ENCODE measurements at regions not wholly inside any gene's neighbourhood (a gene's known extent, or its start where the extent isn't known, plus 50 kb on each side); places are given as distances from the start of the nearest gene placed in this dataset.

DNA sequence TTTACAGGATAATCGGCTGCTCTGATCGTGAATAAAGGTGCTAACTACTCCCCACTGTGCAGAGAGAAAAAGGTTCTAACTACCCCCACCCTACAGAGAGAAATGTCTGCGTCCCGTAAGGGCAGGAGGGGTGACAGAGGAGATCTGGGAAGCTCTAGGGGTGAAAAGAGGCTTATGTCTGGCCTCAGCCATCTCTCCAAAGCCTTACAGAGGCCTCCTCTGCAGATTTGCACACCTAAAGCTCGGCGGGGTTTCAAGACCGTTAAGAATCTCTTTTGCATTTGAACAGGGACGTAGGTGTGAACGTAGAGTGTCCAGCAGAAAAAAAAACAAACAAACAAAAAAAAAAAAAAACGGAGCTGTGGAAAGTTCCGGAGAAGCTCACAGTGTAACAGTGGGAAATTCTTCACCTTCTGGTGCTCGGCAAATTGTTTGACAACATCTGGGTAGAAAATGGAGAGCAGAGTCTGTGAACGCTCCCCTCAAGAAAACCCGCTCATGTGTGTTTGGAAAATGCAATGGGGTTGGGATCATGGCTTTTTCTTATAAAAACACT, 161.0 kb downstream of the SHOX start:
- DNase-seq (ENCODE audit: low read depth, low spot score): no peak
- Histone ChIP-seq H3K9me3 (replicated peaks; ENCODE audit: control insufficient read depth, insufficient read depth, low read length) (no peaks in the 10 kb centered on the region; the same call in 2 of the 3 replicates), H4K20me1 (ENCODE audit: control insufficient read depth, insufficient read depth) (no peaks in the 10 kb centered on the region), H3K27me3 (replicated peaks in 1 of 2; ENCODE audit: control insufficient read depth in 2 of 2, insufficient read depth in 2 of 2, low read length in 1 of 2) (no peaks in the 10 kb centered on the region), H3K9ac (ENCODE audit: control insufficient read depth, insufficient read depth, low read length) (no peak overlapping the region), H3K4me1 (ENCODE audit: control insufficient read depth, insufficient read depth, low read length) (no peaks in the 10 kb centered on the region), H3K4me2 (ENCODE audit: control insufficient read depth, insufficient read depth) (no peak overlapping the region), H3K36me3 (ENCODE audit: control insufficient read depth in 2 of 2, insufficient read depth in 2 of 2, low read length in 1 of 2) (no peaks in the 10 kb centered on the region), H3K79me2 (ENCODE audit: control insufficient read depth, insufficient read depth, low read length) (no peaks in the 10 kb centered on the region), H3K27ac (ENCODE audit: control insufficient read depth, insufficient read depth) (no peak overlapping the region), H3K4me3 (no peak overlapping the region), H2AFZ (ENCODE audit: control insufficient read depth, low read depth, low read length) (no peak overlapping the region)
- TF ChIP-seq SMAD5 (IDR thresholded peaks at IDR 0.05; ENCODE audit: low read depth) (no peak), TBL1XR1 (IDR thresholded peaks at IDR 0.05; ENCODE audit: low read depth, low read length) (no peak), ZBED1 (IDR thresholded peaks at IDR 0.05; ENCODE audit: borderline replicate concordance) (no peak), ZZZ3 (IDR thresholded peaks at IDR 0.05; ENCODE audit: control insufficient read depth, insufficient read length, low read depth) (no peak), TCF7 (IDR thresholded peaks at IDR 0.05; ENCODE audit: borderline replicate concordance) (no peak), PBX3 (IDR thresholded peaks at IDR 0.05; ENCODE audit: insufficient replicate concordance, low read depth, low read length) (no peak)
- TF ChIP-seq, protein P1, sequence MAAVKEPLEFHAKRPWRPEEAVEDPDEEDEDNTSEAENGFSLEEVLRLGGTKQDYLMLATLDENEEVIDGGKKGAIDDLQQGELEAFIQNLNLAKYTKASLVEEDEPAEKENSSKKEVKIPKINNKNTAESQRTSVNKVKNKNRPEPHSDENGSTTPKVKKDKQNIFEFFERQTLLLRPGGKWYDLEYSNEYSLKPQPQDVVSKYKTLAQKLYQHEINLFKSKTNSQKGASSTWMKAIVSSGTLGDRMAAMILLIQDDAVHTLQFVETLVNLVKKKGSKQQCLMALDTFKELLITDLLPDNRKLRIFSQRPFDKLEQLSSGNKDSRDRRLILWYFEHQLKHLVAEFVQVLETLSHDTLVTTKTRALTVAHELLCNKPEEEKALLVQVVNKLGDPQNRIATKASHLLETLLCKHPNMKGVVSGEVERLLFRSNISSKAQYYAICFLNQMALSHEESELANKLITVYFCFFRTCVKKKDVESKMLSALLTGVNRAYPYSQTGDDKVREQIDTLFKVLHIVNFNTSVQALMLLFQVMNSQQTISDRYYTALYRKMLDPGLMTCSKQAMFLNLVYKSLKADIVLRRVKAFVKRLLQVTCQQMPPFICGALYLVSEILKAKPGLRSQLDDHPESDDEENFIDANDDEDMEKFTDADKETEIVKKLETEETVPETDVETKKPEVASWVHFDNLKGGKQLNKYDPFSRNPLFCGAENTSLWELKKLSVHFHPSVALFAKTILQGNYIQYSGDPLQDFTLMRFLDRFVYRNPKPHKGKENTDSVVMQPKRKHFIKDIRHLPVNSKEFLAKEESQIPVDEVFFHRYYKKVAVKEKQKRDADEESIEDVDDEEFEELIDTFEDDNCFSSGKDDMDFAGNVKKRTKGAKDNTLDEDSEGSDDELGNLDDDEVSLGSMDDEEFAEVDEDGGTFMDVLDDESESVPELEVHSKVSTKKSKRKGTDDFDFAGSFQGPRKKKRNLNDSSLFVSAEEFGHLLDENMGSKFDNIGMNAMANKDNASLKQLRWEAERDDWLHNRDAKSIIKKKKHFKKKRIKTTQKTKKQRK (IDR thresholded peaks at IDR 0.05; ENCODE audit: low read depth, low read length): no peak
- TF ChIP-seq, protein P2, sequence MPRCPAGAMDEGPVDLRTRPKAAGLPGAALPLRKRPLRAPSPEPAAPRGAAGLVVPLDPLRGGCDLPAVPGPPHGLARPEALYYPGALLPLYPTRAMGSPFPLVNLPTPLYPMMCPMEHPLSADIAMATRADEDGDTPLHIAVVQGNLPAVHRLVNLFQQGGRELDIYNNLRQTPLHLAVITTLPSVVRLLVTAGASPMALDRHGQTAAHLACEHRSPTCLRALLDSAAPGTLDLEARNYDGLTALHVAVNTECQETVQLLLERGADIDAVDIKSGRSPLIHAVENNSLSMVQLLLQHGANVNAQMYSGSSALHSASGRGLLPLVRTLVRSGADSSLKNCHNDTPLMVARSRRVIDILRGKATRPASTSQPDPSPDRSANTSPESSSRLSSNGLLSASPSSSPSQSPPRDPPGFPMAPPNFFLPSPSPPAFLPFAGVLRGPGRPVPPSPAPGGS (IDR thresholded peaks at IDR 0.05; ENCODE audit: borderline replicate concordance, insufficient read depth, low read depth, low read length, poor library complexity, severe bottlenecking): no peak
- no peak for FAIRE-seq
- intact Hi-C loops (cut with micrococcal nuclease; ENCODE audit: unreplicated experiment): no loop called here
- RAD21 ChIA-PET (ENCODE audit: unreplicated experiment): no interaction called here
- SMC1A ChIA-PET (ENCODE audit: uncharacterized antibody, unreplicated experiment): no interaction called here
- ATAC-seq: no peak
- WGBS (ENCODE audit: insufficient coverage, insufficient replicate concordance, low lambda C conversion rate, missing lambda C conversion rate): 54% methylated on average over 14 of the region's 14 CpGs
- in situ Hi-C loops (cut with MboI): no loop called here
- BruUV-seq (replicated peaks): no TSS peak
- CTCF ChIA-PET: no interaction called here
- POLR2A ChIA-PET: no interaction called here
